HL-60 (cell line): ENCODE measurements at regions not wholly inside any gene's neighbourhood (a gene's known extent, or its start where the extent isn't known, plus 50 kb on each side); places are given as distances from the start of the nearest gene placed in this dataset.

Source experiments
- DNase-seq, 2 experiments: peaks; one replicate each; pipeline ENCODE4 v3.0.0-alpha.2; 2010 to 2020; ENCODE audit warnings: low read depth in 1 of 2, low spot score in 1 of 2
- H3K27ac ChIP-seq: fragments of 250-450 bp; sonication (Bioruptor Pico); replicated peaks from 2 replicates; pipeline ENCODE4 v1.5.1; 2020; ENCODE audit warnings: mild to moderate bottlenecking, moderate library complexity
- H3K27me3 ChIP-seq: fragments of 250-450 bp; sonication (Bioruptor Pico); 2 replicates; pipeline ENCODE4 v1.5.1; 2021; ENCODE audit warnings: mild to moderate bottlenecking, moderate library complexity; ENCODE audit not compliant: insufficient read depth, poor library complexity, severe bottlenecking
- H3K4me3 ChIP-seq: replicated peaks from 2 replicates; pipeline ENCODE4 v1.5.1; 2011; ENCODE audit warnings: mild to moderate bottlenecking, control low read depth, low read length; ENCODE audit not compliant: insufficient read depth
- CTCF ChIP-seq: IDR thresholded peaks from one replicate; pipeline ENCODE4 v1.5.1; 2011; ENCODE audit warnings: low read length, control low read depth, inconsistent platforms; ENCODE audit not compliant: insufficient read depth
- GABPA ChIP-seq: IDR thresholded peaks from 2 replicates; pipeline ENCODE4 v1.6.1; 2012; ENCODE audit warnings: low read depth
- POLR2AphosphoS5 ChIP-seq: IDR thresholded peaks from 2 replicates; pipeline ENCODE4 v1.6.1; 2012; ENCODE audit warnings: low read depth
- REST ChIP-seq: IDR thresholded peaks from 2 replicates; pipeline ENCODE4 v1.6.1; 2012; ENCODE audit warnings: low read depth; ENCODE audit not compliant: insufficient replicate concordance
- SPI1 ChIP-seq: IDR thresholded peaks from 2 replicates; pipeline ENCODE4 v1.6.1; 2012; ENCODE audit warnings: low read depth, mild to moderate bottlenecking, borderline replicate concordance

- Histone ChIP-seq H3K27ac (no peak overlapping the region), H3K4me3 (no peak overlapping the region), H3K27me3 (no peaks in the 10 kb centered on the region)
- no peak for TF ChIP-seq CTCF
- no peak for TF ChIP-seq SPI1
- no peak for TF ChIP-seq POLR2AphosphoS5
- no peak for TF ChIP-seq REST
- TF ChIP-seq GABPA: no peak
- DNase-seq: no peak
Observed at GRCh38 chr21:24367936-24368335, 1239.3 kb downstream of the MRPL39 start.

GRCh38 chr21:24353492-24353891 lies 1253.8 kb downstream of the MRPL39 start:
- Histone ChIP-seq H3K27ac (no peak overlapping the region), H3K27me3 (no peaks in the 10 kb centered on the region), H3K4me3 (no peak overlapping the region)
- TF ChIP-seq SPI1: no peak
- TF ChIP-seq POLR2AphosphoS5: no peak
- no peak for DNase-seq

GRCh38 chr21:24339406-24339805 lies 1267.9 kb downstream of the MRPL39 start:
- Histone ChIP-seq H3K27ac (no peak overlapping the region), H3K4me3 (no peak overlapping the region), H3K27me3 (no peaks in the 10 kb centered on the region)
- TF ChIP-seq POLR2AphosphoS5 (no peak), GABPA (no peak), CTCF (no peak), SPI1 (no peak), REST (no peak)
- no peak for DNase-seq

GRCh38 chr21:24336491-24336890 lies 1270.8 kb downstream of the MRPL39 start:
- H3K27me3 ChIP-seq: no peaks in the 10 kb centered on the region
- no peak overlapping the region for H3K4me3 ChIP-seq
- no peak for TF ChIP-seq CTCF
- H3K27ac ChIP-seq: no peak overlapping the region
- no peak for DNase-seq
